A549 (cell line): ENCODE measurements at regions not wholly inside any gene's neighbourhood (a gene's known extent, or its start where the extent isn't known, plus 50 kb on each side); places are given as distances from the start of the nearest gene placed in this dataset.

ENCODE experiments used
- CTCF ChIP-seq: fragments of >200 bp; sonication (Bioruptor Twin); formaldehyde crosslinking; IDR thresholded peaks from 3 replicates; pipeline ENCODE4 v1.5.1; 2016
- EHMT2 ChIP-seq: fragments of 200-600 bp; sonication (generic); IDR thresholded peaks from 2 replicates; pipeline ENCODE4 v1.6.1; 2016; ENCODE audit warnings: antibody characterized with exemption, low read depth, mild to moderate bottlenecking, moderate library complexity
- EP300 ChIP-seq, 2 experiments: fragments of >200 bp; sonication (Bioruptor Twin); formaldehyde crosslinking; IDR thresholded peaks; 2 replicates in 1 of 2; 3 replicates in 1 of 2; pipeline ENCODE4 v1.6.1; 2016 to 2017
- HDAC2 ChIP-seq: fragments of 200-600 bp; sonication (generic); IDR thresholded peaks from 2 replicates; pipeline ENCODE4 v1.6.1; 2016
- POLR2A ChIP-seq: IDR thresholded peaks from 2 replicates; pipeline ENCODE4 v1.6.1; 2012; ENCODE audit warnings: mild to moderate bottlenecking, low read length
- REST ChIP-seq: fragments of 200-600 bp; sonication (generic); IDR thresholded peaks from 2 replicates; pipeline ENCODE4 v1.6.1; 2016; ENCODE audit warnings: antibody characterized with exemption, mild to moderate bottlenecking, moderate library complexity
- TF ChIP-seq, protein P1 (sequence below): IDR thresholded peaks from 2 replicates; pipeline ENCODE4 v1.6.1; 2012

DNA sequence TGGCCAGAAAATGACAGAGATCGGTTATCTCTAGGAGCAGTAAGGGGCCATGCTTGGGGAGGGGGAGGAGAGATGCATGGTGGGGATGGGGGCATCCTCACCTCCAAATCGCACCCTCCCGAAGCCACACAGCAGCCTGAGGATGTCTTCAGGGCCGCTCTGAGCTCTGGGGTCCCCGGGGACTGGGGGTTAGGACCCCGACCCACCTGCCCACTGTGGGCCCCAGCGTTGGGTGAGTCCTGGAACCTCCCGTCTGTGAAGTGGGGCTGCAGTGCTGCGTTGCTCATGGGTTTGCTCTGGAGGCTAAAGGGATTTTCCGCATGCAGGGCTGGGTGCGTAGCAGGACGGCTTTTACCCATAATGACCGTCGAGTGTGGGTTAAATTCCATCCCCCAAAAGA, 1046.3 kb downstream of the BRD1 start:
- TF ChIP-seq, protein P1, sequence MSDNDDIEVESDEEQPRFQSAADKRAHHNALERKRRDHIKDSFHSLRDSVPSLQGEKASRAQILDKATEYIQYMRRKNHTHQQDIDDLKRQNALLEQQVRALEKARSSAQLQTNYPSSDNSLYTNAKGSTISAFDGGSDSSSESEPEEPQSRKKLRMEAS: no peak
- TF ChIP-seq CTCF (no peak), POLR2A (no peak), REST (no peak), EP300 (IDR thresholded peaks at IDR 0.05) (no peak), EHMT2 (no peak), HDAC2 (no peak)
